NOMO-1 (cell line): ENCODE measurements at regions not wholly inside any gene's neighbourhood (a gene's known extent, or its start where the extent isn't known, plus 50 kb on each side); places are given as distances from the start of the nearest gene placed in this dataset.

Experiments used
- DNase-seq, 2 experiments: peaks; one replicate each; lab custom pipeline; 2025; ENCODE audit not compliant: unreplicated experiment in 2 of 2; lab: John Stamatoyannopoulos, UW

DNA sequence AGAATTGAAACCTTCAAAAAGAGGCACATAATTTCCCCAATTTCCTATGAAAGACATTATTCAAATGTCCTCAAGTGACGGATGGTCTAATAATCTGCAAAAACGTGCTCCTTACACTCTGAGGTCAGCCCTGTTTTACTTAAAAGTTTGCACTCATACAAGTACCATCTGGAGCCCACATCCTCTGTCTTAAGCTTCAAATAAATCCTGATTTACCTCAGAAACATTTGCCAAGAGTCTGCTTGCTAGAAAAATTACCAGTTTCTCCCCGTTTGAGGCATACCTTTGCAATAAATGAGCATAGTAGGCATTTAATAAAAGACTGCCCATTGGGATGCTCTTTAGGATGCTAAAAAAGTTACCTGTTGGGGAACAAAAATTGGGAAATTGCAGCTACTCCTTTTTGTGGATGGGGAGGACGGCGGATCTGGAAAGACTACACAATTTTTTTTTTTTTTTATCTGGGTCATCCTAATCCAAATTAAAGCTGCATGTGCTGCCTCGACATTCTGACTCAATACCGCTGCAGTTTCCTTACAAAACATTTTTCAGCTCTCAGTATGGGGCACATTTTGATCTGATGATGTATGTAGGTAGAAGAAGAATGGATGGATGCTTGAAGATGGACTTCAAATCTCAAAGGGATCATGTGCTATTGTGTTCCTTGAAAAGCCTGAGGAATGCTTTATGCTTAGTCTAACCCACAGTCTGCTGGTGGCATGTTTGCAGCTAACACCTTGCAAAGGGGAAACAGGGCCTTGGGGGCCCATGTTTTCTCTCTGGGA is 233.7 kb upstream of the ADAMTS9 start:
- no peak for DNase-seq

DNA sequence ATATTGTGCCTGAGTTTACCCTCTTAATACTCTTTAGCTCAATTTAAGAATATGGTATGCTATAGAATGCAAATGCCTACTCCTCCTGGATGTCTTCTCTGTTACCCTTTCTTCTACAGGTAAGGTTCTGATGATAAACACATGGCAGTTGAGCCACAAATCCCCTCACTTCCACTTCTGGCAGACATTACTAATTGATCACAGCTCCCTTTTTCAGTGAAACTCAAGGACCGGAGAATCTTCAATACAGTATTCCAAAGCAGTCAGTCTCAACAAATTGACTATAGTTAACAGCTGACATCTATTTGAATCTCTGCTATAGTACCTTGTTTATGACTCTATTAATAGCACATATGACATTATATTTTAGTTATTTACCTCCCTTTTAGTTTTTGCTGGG is 232.1 kb upstream of the ADAMTS9 start:
- DNase-seq: no peak

DNA sequence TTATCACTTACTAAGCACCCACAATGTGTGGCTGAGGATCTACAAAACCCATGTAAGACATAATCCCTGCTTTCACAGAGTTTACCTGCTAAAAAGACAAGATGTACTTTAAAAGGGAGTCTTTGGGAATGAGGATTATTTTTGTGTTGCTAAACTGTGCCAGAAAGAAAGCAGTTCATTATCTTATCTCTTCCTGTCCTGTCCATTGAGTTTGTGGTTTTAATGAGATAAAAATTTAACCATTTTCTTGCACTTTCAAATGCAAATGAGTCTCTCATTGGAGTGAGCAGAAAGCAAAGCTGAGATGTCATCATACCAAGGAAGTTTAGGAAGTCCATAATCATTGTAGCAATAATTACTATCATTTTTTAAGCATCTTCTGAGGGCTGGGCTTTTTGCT is 231.2 kb upstream of the ADAMTS9 start:
- no peak for DNase-seq

DNA sequence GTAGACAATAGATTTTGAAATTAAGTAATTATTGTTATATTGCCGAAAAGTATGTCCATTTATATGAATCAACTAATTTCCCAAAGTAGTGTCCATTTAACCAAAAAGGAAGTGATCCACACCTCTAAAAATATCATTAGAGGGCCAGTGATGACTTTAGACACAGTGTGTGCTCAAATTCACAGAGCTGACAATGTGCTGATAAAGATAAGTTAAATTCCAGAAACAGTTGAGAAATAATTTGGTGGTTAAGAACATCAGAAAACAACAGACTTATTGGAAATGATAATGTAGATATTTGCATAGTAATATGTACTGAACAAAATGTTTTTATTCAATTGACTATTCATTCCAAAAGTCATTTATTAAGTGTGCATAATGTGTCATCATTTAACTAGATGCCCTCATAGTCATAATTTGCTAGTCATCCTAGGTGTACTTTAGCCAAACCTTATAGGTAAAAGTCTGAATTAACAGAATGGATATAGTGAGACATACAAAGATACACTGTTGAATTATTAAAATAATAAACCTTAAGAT is 230.2 kb upstream of the ADAMTS9 start:
- DNase-seq: no peak

DNA sequence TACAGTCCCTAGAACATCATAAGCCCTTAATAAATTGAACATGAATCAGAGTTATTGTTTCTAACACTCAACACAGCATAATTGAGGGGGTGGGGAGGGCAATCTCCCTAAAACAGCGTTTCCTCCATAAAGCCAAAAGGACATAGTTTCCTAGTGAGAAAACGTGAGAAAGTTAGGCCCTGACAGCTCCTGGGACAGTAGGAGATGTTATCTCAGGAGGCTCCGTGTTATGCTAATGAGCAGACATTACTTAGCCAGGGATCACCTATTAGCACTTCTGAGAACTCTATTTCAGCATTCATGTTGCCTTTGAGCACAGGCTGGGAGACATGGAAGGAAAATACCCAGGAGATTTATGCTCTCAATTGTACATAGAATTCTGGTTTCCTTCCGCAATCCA is 229.1 kb upstream of the ADAMTS9 start:
- DNase-seq: no peak

DNA sequence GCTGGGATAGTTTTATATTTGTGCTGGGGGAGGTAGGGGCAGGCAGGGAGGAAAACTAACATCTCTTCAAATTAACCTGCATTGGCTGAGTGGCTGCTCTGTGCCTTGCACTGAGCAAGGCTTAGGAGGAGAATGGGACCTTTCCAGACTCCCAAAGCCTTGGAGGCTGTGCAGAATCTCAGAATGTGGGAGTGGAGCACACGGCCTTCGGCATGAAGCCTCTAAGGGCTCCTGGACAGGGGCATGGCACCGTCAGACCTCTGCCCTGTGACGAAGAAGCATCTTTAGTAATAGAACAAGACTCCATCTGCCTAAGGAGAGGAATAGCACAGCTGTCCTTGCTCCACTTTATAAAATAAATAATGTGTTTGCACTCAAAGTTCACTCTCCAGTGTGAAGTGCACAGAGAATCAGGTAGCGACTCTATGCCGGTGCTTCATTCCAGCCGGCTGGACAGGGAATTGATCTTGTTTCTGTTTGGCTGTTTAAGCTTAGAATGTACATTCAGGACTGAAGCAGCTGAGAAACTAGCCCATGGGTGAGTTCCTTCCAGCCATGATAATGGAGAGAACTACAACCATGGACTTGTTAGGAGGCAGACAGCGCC is 228.5 kb upstream of the ADAMTS9 start:
- DNase-seq: no peak

DNA sequence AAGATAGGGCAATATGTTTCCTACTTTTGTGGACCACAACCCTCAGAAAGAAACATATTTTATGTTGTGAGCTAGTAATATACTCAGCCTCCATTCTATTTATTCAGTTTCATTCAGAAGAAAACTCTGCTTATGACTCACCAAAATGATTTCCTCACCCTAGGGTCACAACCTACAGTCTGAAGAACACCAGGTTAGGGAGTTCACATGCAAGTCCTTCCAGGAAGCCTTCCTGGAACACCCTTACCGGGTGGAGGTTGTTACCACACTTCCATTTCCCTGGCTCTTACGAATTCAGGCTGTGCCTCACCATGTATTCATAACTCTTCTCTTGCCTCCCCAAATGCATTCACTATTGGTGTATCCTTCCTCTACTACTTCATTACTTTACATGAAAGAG is 228.0 kb upstream of the ADAMTS9 start:
- DNase-seq: no peak

DNA sequence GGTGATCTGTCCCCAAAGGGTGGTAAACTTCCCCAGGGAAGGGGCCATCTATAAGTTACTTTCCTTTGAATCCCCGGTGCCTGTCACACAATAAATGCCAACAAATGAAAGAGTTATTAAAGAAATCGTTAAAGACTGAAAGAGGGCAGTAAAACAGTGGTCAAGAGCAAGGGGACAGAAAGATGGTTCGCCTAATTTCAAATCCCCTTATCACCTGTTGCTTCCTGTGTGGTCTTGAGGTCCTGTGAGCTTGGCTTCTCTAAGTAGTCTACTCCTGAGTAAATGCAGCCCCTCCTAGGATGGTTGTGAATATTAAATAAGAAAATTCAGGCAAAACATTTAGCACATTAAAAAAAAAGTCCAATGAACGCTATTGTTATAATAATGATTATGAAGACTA is 225.7 kb upstream of the ADAMTS9 start:
- DNase-seq: no peak

DNA sequence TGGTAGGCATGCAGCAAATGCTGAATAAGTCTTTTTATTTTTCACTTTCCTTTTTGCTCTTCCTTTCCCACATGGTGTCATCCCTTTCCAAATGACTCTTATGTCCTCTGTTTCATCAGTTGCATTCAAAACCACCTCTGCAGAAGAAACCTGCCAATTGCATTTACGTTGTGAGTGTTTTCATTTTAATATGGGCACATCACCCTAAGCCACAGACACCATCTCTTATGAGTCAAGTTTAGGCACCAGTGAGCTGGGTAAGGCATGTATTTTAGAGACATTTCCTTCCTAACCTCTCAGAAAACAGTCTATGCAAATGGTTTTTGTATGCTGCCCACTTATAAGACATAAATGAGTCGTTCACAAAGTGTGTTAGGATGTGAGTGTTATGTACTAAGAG is 223.3 kb upstream of the ADAMTS9 start:
- no peak for DNase-seq

DNA sequence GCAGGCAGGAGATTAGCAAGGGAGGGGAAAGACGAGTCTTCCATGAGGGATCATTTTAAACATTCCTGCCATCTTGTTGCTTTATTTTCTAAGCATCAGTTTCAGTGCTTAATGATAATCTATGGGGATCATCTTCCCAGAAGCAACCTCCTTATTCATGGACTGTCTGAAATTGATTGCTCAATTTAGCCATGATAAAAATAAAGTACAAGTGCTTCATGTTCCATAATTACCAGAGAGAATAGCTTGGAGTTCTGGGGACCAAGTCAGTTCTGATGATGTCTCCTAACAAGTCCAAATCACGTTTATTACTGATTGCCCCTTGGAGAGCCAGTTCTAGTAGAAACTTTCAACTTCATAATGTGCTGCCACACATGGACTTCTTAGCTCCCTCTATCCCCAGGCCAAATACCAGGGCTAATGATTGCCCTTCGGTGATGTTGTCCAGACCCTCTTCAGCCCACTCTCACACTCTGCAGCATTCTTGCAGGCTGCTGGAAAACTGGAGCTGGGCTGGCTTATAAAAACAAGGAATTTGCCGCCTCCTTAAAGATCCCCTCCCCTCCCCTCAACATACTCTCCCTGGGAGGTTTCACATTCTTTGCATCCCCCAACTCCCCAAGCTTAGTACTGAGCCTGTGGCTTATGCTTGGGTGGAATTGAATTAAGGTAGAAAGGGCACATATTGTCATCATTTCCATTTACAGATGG is 222.1 kb upstream of the ADAMTS9 start:
- DNase-seq: no peak

DNA sequence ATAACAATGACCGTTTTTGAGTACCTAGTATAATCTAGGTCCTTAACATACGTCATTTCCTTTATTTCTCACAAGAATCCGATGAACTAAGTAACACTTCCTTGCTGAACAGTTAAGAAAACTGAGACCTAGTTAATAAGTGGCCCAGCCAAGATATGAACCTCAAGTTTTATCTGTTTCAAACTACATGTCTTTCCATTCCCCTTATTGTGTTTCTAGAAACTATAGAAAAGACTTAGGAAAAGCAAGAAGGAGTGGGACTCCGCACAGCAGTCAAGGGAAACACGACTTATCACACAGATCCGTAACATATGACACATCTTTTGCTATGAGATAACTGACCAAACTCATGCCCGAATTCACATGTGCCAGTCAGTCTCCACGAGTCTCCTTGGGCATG is 221.2 kb upstream of the ADAMTS9 start:
- no peak for DNase-seq

DNA sequence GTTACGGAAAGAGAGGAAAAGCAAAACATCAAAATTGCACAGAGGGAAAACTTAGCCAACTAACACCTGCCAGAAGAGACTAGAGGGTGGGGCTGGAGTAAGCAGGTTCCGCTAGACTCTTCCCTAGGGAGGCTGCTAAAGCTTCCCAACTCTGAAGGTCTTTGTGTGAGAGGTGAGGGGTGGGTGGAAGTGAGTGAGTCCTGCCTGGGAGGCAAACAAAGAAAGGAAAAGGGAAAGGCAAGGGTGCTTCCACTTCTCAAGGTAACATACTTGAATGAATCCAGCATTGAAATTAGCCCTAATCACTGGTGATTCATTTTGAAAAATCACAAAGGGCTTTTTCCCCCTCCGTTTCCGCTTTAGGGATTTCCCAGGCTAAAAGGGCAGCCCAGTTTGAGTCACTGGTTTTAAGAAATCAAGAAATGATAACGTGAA is 220.5 kb upstream of the ADAMTS9 start:
- DNase-seq: no peak

DNA sequence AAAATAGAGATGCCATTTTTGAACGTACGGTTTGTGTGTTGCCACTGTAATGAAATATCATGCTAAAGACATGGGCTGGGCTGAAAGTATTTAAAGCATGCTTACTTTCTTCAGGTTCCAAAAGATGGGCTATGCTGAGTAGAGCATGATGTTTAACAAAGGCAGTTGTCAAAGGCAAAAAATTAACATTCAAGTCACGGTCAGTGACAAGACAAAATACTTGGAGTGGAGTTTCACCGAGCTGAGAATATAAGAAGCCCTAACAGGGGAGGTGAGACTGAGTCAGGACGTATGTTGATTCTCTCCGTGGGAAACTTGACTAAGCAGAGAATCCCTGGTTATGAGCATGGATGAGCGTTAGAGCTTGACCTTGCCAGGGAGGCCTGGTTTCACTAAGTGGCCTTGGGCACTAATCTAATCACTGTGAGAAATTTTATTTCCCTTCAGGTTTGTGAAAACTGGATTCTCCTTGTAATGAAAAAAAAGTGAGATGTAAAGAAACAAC is 218.2 kb upstream of the ADAMTS9 start:
- DNase-seq: no peak

DNA sequence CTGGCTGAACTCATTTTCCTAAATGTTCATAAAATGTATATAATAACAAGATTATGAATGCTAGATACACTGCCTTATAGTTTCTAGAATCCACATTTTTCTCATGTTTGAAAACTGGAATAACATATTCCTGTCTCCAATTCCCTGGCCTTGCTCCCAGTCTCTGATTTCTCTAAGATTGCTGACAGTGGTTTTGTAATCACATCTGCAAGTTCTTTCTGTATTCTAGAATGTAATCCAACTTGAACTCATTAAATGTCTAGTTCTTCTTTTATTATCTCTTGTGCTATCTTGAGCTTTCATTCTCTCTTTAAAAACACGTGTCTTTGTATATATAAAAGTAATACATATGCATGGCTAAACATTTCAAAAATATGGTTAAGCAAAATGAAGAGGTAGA is 215.2 kb upstream of the ADAMTS9 start:
- DNase-seq: no peak

DNA sequence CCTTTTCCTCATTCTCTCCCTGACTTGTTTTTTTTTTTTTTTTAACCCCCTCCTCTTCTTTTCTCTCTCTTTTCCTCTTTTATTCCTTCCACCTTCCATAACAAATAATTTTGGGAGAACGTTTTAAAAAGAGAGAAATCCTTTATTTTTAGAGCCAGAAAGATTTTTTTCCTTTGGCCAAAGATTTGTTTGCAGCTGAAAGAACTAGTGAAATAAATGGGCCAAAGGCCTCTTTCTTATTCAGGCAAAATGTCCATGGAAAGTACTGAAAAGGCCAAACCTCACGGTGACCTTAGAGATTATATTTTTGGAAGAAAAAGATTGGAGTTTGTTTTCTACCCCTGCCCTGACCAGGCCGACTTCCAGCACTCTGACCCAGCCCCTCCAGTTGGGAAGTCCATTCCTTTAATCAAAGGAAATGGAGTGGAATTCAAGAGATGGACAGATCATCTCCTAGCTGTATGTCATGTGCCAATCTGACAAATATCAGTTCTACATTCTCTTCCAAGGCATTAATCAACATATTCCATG is 214.3 kb upstream of the ADAMTS9 start:
- DNase-seq: no peak

DNA sequence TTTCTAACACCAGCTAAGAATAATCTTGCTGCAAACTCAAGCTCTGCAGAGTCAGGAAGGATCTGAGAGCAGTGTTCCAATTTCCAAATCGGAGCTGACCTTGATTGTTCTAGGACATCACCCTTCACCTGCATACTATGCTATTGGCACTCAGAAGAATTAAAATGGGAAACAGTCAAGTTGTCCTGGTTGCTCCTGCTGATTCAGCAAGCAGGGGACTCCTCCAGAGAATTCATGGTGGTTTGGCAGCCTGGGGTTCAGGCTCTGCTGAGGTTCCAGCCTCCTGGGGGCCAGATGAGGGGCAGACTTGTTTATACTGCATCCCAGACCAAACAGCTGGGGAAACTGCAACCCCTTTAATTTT is 213.7 kb upstream of the ADAMTS9 start:
- DNase-seq: no peak

DNA sequence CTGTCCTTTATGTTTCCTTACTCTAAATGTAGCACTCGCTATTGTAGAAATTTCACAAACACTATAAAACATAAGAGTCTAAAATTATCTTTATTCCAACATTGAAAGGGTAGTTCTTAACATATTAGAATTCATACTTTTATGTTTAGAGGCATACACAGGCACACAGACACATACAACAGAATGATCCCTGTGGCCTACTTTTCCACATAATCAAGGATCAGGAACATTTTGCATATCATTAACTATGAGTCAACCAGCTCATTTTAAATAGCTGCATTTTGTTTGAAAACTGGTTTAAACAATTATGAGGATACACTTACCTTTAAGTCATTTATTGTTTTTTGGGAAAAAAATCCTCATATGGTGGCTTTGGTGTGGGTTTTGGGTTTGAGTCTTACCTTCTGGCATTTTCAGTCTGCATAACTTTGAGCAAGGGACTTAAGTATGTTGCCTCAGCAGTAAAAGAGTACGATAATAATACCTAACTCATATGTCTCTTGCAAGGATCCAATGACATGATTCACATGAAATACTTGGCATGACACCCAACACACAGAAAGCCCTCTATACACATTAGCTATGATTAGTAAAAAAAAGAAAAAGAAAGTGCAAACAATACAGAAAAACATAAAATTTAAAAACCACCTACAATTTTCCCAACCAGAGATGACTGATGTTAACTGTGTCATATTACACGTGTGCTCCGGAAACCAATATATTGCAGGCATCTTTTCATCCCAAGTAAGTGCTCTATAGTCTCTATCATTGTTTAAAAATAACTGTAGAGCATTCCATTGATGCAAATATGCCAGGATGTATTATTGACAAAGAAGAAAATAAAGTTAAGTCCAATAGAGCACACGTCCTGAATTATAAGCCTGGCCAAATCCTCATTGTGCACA is 213.1 kb upstream of the ADAMTS9 start:
- no peak for DNase-seq

DNA sequence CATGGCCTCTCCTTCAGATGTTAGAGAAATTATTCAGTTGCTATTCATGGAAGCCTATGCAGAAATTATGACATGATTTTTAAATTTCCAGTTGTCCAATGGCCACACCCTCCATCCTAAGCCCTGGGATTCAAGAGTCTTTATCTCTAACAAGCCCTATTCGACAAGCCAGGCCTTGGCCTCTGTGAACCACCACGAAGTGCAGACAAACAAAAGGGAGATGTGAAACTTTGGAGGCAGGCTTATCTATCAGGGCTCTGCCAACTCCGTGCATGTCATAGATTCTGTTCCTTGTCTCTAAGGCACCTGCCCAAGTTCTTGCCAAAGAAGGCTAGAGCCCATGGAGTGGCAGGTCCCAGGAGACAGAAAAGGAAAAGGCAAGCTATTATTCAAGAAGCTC is 212.4 kb upstream of the ADAMTS9 start:
- DNase-seq: no peak

DNA sequence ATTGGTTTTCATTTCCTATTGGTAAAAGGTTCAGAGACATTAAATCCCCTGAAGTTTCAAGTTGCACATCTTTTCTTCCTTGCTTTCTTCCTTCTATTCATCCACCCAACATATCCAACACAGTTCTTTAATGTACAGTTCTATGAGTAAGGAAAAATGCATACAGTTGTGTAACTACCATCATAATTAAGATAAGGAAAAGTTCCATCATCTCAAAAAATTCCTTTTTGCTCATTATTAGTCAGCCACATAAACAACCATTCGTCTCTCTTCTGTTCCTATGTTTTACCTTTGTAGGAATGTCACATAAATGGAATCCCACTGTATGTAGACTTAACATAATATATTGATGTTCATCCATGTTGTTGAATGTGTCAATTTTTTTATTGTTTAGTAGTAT is 211.1 kb upstream of the ADAMTS9 start:
- DNase-seq: no peak
